ENCODE measurements at regions not wholly inside any gene's neighbourhood (a gene's known extent, or its start where the extent isn't known, plus 50 kb on each side); places are given as distances from the start of the nearest gene placed in this dataset.

- no peak overlapping the region for H3K4me2 ChIP-seq (replicated peaks; ENCODE audit: extremely low read depth, low read length, poor library complexity, severe bottlenecking)
- Mint-ChIP-seq H3K27me3 (ENCODE audit: low read depth in 3 of 3) (peaks cover 2 to 18% (median 16%) of the 10 kb centered on the region in 3 donors), H3K27ac (no peak overlapping the region), H3K4me3 (no peak overlapping the region), H3K4me1 (no peaks in the 10 kb centered on the region), H3K36me3 (no peaks in the 10 kb centered on the region), H3K9me3 (no peaks in the 10 kb centered on the region)
- H3K4me1 ChIP-seq (ENCODE audit: control insufficient read depth in 1 of 2, insufficient read depth in 2 of 2, low read length in 2 of 2): no peaks in the 10 kb centered on the region
- no peaks in the 10 kb centered on the region for H4K20me1 ChIP-seq (ENCODE audit: insufficient read depth, low read length)
- intact Hi-C loops (cut with micrococcal nuclease): no loop called here
- H3K9ac ChIP-seq (ENCODE audit: insufficient read depth, low read length, poor library complexity, severe bottlenecking): no peak overlapping the region
- no peak overlapping the region for H2AFZ ChIP-seq (ENCODE audit: insufficient read depth, low read depth, low read length, poor library complexity, severe bottlenecking)
- H3K9me3 ChIP-seq (replicated peaks in 1 of 2; ENCODE audit: control insufficient read depth in 1 of 2, insufficient read depth in 1 of 2, low read length in 2 of 2): no peaks in the 10 kb centered on the region
- no peak overlapping the region for H3K27ac ChIP-seq (ENCODE audit: low read depth in 1 of 2, low read length in 2 of 2)
- no peak for DNase-seq
- TF ChIP-seq, protein P1, sequence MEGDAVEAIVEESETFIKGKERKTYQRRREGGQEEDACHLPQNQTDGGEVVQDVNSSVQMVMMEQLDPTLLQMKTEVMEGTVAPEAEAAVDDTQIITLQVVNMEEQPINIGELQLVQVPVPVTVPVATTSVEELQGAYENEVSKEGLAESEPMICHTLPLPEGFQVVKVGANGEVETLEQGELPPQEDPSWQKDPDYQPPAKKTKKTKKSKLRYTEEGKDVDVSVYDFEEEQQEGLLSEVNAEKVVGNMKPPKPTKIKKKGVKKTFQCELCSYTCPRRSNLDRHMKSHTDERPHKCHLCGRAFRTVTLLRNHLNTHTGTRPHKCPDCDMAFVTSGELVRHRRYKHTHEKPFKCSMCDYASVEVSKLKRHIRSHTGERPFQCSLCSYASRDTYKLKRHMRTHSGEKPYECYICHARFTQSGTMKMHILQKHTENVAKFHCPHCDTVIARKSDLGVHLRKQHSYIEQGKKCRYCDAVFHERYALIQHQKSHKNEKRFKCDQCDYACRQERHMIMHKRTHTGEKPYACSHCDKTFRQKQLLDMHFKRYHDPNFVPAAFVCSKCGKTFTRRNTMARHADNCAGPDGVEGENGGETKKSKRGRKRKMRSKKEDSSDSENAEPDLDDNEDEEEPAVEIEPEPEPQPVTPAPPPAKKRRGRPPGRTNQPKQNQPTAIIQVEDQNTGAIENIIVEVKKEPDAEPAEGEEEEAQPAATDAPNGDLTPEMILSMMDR (IDR thresholded peaks at IDR 0.05): no peak
- WGBS (ENCODE audit: insufficient coverage): 100% methylated on average over 1 of the region's 3 CpGs
- no peaks in the 10 kb centered on the region for H3K36me3 ChIP-seq (replicated peaks in 1 of 2; ENCODE audit: control insufficient read depth in 1 of 2, insufficient read depth in 2 of 2, low read length in 2 of 2)
- no peaks in the 10 kb centered on the region for H3K79me2 ChIP-seq (ENCODE audit: insufficient read depth, low read length)
- H3K27me3 ChIP-seq (ENCODE audit: control insufficient read depth in 2 of 2, insufficient read depth in 2 of 2, low read length in 2 of 2): peaks cover 3 to 4% of the 10 kb centered on the region in 2 donors
- H3K4me3 ChIP-seq (replicated peaks in 1 of 3; ENCODE audit: low read depth in 2 of 3, low read length in 3 of 3): no peak overlapping the region
Observed at GRCh38 chr3:124592658-124593441, 137.4 kb upstream of the UMPS start.

DNA sequence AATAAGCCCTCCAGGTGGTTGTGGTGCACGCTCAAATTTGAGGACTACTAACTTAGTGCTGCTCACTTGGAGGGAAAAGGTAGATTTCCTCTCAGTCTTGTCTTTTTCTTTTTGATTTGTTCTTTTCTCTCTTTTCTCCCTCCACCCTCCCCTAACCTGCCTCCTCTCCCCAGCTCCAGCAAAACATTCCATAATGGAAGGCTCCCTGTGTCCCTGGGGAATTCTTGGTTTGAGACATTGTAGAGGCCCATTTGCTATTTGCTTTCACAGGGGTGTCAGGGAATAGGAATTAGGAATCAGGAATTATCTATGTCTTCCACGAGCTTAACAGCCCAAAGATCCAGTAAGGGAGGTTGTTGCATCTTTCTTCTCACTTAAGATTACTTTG, 136.8 kb upstream of the UMPS start:
- WGBS (ENCODE audit: insufficient coverage): no CpG with 5 or more reads among the region's 2 CpGs
- Histone ChIP-seq H3K4me2 (replicated peaks; ENCODE audit: extremely low read depth, low read length, poor library complexity, severe bottlenecking) (no peak overlapping the region), H2AFZ (ENCODE audit: insufficient read depth, low read depth, low read length, poor library complexity, severe bottlenecking) (no peak overlapping the region), H3K79me2 (ENCODE audit: insufficient read depth, low read length) (no peaks in the 10 kb centered on the region), H3K4me3 (replicated peaks in 1 of 3; ENCODE audit: low read depth in 2 of 3, low read length in 3 of 3) (no peak overlapping the region), H3K27me3 (ENCODE audit: control insufficient read depth in 2 of 2, insufficient read depth in 2 of 2, low read length in 2 of 2) (no peaks in the 10 kb centered on the region), H3K9me3 (replicated peaks in 1 of 2; ENCODE audit: control insufficient read depth in 1 of 2, insufficient read depth in 1 of 2, low read length in 2 of 2) (no peaks in the 10 kb centered on the region), H3K4me1 (ENCODE audit: control insufficient read depth in 1 of 2, insufficient read depth in 2 of 2, low read length in 2 of 2) (no peaks in the 10 kb centered on the region), H3K27ac (ENCODE audit: low read depth in 1 of 2, low read length in 2 of 2) (no peak overlapping the region), H4K20me1 (ENCODE audit: insufficient read depth, low read length) (no peaks in the 10 kb centered on the region), H3K9ac (ENCODE audit: insufficient read depth, low read length, poor library complexity, severe bottlenecking) (no peak overlapping the region), H3K36me3 (replicated peaks in 1 of 2; ENCODE audit: control insufficient read depth in 1 of 2, insufficient read depth in 2 of 2, low read length in 2 of 2) (no peaks in the 10 kb centered on the region)
- no peak overlapping the region for H3K27ac Mint-ChIP-seq
- H3K36me3 Mint-ChIP-seq: no peaks in the 10 kb centered on the region
- no peaks in the 10 kb centered on the region for H3K4me1 Mint-ChIP-seq
- H3K4me3 Mint-ChIP-seq: no peak overlapping the region
- TF ChIP-seq, protein P1 (IDR thresholded peaks at IDR 0.05): no peak
- DNase-seq: no peak
- intact Hi-C loops (cut with micrococcal nuclease): no loop called here
- H3K9me3 Mint-ChIP-seq: no peaks in the 10 kb centered on the region
- H3K27me3 Mint-ChIP-seq (ENCODE audit: low read depth in 3 of 3): peaks cover 2 to 15% (median 10%) of the 10 kb centered on the region in 3 donors

Data from CD14-positive monocyte (primary cell).